Limb (tissue), 2 donors: ENCODE measurements at regions not wholly inside any gene's neighbourhood (a gene's known extent, or its start where the extent isn't known, plus 50 kb on each side); places are given as distances from the start of the nearest gene placed in this dataset.
"Not testable (repeated sequence)": the region's sequence is repeated elsewhere in the genome, so short reads cannot be mapped to it uniquely, and the experiment has no call there.

Experiments used
- DNase-seq, 2 donors: peaks; one replicate each; pipeline ENCODE4 v3.0.0-alpha.2; 2016; ENCODE audit errors: extremely low spot score in 2 of 2

DNA sequence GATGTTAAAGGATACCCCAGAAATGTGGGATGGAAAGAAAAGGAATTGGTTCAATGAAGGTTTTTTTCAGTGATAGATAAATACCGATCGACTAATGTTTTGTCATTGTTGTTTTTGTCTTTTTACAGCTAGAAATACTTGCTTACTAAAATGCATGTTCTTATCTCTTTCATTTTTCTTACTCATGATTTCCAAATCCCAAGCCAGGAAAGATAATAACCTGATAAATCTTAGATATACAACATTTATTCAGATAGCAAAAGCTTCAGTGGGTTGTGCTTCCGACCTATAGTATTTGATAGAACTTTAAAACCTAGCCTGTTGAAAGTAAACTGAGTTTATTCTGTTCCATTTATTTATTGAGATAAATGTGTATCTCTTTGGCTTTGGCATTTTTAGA lies 187.5 kb downstream of the EDN1 start:
- DNase-seq, result no peak

DNA sequence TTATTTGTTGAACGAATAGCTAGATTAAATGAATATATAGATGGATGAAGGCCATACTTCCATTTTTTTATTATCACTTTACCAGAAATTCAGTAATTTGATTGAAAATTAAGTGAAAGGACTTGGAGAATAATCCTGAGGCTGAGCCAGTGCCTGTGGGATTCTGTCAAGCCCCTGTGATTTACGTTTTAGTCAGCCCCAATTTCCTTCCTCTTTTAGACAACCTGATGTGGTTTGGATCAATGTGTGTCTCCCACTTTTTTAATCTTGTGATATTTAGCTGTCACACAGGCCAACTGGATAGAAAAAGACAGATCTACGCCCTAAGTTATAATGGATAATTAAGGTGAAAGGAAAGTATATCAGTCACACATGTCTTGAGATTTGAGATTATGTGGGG lies 188.8 kb downstream of the EDN1 start:
- no peak for DNase-seq

DNA sequence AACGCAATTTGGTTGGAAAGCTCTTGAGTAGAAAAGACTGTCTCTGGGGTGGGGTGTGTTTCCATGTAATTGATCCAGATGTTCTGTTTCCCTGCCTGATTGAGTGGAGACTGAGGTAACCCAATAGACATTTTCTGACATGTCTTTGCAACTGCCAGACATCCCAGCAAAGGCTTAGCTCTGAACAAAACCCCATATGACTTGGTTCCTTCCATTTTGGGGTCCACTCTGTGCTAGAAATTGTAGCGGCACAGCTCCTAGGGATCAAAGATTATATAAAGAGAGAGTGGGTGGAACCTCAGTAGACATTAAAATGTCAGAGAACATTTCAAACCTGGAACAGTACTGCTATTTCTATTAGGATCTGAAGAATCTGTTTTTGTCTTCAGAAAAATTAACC lies 189.3 kb downstream of the EDN1 start:
- DNase-seq, result no peak

DNA sequence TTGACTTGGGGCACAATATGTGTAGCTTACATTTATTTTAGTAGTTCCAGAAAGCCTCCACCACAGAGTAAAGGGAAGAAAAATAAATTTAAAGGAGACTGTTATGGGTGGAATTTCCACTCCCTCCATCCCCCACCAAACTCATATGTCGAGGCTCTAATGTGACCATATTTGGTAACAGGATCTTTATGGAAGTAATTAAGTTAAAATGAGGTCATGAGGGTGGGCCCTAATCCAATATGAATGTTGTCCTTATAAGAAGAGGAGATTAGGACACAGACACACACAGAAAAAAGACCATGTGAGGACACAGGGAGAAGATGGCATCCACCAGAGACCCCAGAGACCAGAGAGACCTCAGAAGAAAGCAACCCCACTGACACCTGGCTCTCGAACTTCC lies 189.7 kb downstream of the EDN1 start:
- DNase-seq, result no peak

DNA sequence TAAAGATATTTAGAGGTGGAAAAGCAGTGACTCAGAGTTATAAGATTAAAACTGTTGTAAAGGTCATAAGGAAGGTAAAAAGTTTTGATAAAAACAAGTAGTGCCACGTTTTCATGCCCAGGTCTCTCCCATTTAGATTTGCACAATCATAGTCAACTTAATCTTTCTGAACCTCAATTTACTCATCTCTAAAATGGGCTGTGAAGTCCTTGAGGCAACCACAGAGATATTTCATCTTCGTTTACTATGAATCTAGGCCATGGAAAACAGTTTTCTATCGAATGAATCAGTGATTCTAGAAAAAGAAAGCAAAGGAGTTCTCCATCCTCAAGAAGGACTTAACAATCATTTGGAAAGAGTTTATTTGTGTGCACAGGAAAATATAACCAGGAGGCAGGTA lies 190.2 kb downstream of the EDN1 start:
- DNase-seq, result no peak

- DNase-seq, result no peak
These were observed 191.1 kb downstream of the EDN1 start for GRCh38 chr6:12481292-12481691.

GRCh38 chr6:12481850-12482249 lies 191.7 kb downstream of the EDN1 start:
- no peak for DNase-seq

- no peak for DNase-seq
These were observed 192.5 kb downstream of the EDN1 start for GRCh38 chr6:12482386-12483375.

DNA sequence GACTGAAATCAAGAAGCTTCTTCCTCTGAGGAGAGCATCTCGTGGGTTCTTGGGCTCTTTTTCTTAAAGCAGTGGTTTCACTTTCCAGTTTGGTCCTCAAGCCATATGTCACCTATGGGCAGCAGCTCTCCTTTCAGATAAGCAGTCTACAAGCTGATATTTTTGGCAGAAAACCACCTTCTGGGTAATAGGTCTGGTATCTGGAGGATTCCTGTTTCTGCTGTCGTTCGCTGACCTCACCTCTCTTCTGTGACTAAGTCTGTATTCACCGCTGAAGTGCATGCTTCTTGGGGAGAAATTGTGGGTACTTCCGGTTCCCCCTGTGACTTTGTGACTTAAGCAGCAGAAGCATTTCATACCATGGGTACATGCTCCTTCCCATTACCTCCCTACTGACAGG lies 193.6 kb downstream of the EDN1 start:
- DNase-seq, result no peak

DNA sequence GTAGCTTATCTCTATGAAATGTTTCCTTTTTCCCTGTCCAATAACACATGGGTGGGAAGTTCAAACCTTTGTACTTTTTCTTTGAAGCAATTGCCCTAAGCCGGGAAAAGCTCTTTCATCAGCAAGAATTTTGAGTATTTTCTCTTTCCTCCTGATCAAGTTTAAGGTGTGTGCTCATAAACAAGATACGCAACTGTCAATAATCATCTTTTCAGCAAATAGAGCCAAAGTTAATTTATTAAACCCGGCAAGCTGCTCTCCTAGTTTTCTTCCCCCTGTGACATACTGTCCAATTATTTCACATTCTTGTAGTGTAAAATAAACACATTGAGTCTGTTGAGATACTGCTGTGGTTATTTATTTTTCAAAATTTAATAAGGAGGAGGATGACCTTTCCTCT lies 194.4 kb downstream of the EDN1 start:
- DNase-seq, result no peak

- DNase-seq, result no peak
These were observed 195.1 kb downstream of the EDN1 start for GRCh38 chr6:12485226-12485764.

DNA sequence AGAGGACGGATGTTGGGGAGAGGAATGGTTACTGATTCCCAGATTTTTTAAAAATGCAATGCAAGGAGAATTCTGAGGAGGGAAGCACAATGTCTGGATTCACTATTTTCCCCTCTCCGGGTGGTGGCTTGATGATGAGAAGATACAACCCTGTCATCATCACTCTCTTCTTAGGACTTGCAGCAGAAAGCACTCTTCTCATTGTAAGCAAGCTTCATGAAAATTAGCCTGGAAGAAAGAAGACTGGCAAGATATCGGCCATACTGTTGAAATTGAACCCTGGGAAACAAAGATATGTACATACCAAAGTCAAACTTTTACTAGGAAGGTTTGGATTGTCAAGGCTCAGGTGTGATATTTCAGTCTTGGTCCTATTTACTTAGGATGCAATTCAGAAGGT lies 195.7 kb downstream of the EDN1 start:
- DNase-seq, result no peak

- no peak for DNase-seq
These were observed 200.3 kb downstream of the EDN1 start for GRCh38 chr6:12490351-12490903.

GRCh38 chr6:12490904-12491571 lies 200.9 kb downstream of the EDN1 start:
- DNase-seq, result no peak

DNA sequence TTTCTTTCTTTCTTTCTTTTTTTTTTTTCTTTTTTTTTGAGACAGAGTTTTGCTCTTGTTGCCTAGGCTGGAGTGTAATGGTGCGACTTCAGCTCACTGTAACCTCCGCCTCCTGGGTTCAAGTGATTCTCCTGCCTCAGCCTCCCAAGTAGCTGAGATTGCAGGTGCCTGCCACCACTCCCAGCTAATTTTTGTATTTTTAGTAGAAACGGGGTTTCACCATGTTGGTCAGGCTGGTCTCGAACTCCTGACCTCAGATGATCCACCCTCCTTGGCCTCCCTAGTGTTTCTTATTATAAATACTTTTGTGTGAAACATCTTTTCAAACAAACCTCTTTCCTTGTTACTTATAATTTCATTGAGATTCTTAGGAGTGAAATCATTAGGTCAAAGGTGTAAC lies 202.8 kb downstream of the EDN1 start:
- DNase-seq, result not testable (repeated sequence)

DNA sequence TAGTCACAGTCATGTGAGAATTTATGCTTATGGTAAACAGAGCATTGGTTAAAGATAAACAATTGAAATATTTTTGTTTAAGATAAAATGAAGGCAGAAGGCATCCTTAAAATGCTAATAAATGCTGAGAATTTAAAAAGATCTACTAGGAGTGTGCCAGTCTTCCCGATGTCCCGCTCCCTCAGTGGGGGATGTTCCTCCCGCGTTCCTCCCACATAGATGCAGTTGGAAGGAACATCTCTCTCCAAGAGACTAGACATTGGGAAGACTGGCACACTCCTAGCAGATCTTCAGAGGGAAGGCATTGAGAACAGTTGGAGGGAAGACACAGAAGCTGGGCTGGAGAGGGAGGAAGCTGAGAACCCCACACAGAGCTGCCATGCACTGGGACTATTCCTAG lies 203.3 kb downstream of the EDN1 start:
- DNase-seq, result no peak

GRCh38 chr6:12494161-12494560 lies 204.0 kb downstream of the EDN1 start:
- no peak for DNase-seq

- no peak for DNase-seq
These were observed 211.8 kb downstream of the EDN1 start for GRCh38 chr6:12501990-12502389.

- no peak for DNase-seq
These were observed 212.1 kb upstream of the PHACTR1 start for GRCh38 chr6:12504325-12504966.

- no peak for DNase-seq
These were observed 211.1 kb upstream of the PHACTR1 start for GRCh38 chr6:12505486-12505885.

- no peak for DNase-seq
These were observed 210.4 kb upstream of the PHACTR1 start for GRCh38 chr6:12506159-12506558.

DNA sequence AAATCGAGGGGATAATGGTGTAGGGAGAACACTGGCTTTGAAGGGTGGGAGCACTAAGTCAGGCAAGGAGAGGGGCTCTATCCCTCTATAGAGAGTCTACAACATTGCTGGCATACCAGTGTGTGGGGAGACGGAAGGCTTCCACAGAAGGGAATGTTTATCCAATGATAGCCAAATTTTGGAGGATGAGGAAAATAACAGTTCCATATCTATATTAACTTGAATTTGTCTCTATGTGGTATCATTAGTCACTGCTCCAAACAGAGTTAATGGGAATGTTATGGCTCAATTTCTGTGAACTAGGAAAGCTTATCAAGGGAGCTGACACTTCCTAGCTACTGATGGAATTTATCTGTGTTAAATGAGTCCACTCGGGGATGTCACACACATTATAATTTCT lies 208.9 kb upstream of the PHACTR1 start:
- no peak for DNase-seq
